ENCODE measurements at regions not wholly inside any gene's neighbourhood (a gene's known extent, or its start where the extent isn't known, plus 50 kb on each side); places are given as distances from the start of the nearest gene placed in this dataset.

DNA sequence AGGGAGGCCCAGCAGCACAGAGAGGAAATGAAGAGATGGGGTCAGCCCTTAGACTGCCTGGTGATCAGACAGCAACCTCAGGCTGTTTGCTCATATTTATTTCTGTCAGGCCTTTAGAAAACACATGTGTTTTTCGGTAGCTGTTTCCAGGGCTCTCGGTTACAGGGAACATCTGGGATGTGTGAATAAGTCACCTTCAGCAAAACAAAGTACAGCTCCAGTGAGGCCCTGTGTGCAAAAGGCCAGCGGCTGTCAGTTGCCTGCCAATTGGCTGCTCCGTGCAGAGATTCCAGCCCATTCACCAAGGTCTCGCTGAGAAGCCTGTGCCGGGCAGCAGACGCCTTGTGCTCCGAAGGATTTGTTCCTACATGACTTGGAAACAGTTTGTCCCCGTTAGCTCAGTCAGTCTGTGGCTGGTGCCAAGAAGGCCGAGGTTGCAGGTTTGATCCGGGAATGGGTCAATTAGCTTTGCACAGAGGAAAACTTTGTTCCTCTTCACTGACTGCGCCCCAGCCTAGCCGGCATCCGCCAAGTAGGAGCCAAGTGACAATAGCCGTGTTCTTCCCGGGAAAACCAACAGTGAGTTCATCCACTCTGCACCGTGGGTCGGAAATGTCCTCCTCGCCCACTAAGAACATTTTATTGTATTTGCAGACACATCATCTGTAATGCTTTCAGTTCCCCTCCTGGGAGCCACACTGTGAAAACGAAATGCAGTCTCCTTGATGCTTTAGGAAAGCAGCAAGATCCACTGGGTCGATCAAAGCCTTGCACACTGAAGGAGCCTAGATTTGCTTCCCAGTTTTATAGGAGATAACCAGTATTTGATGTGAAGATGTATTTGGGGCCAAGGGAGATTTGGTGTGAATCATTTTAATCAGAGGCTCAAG, 315.4 kb upstream of the CDYL start:
- no peak for TF ChIP-seq TCF12 (IDR thresholded peaks at IDR 0.05; ENCODE audit: low read depth)
- no peak for TF ChIP-seq EP300 (IDR thresholded peaks at IDR 0.05; ENCODE audit: borderline replicate concordance)
- TF ChIP-seq, protein P1, sequence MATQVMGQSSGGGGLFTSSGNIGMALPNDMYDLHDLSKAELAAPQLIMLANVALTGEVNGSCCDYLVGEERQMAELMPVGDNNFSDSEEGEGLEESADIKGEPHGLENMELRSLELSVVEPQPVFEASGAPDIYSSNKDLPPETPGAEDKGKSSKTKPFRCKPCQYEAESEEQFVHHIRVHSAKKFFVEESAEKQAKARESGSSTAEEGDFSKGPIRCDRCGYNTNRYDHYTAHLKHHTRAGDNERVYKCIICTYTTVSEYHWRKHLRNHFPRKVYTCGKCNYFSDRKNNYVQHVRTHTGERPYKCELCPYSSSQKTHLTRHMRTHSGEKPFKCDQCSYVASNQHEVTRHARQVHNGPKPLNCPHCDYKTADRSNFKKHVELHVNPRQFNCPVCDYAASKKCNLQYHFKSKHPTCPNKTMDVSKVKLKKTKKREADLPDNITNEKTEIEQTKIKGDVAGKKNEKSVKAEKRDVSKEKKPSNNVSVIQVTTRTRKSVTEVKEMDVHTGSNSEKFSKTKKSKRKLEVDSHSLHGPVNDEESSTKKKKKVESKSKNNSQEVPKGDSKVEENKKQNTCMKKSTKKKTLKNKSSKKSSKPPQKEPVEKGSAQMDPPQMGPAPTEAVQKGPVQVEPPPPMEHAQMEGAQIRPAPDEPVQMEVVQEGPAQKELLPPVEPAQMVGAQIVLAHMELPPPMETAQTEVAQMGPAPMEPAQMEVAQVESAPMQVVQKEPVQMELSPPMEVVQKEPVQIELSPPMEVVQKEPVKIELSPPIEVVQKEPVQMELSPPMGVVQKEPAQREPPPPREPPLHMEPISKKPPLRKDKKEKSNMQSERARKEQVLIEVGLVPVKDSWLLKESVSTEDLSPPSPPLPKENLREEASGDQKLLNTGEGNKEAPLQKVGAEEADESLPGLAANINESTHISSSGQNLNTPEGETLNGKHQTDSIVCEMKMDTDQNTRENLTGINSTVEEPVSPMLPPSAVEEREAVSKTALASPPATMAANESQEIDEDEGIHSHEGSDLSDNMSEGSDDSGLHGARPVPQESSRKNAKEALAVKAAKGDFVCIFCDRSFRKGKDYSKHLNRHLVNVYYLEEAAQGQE (IDR thresholded peaks at IDR 0.05; ENCODE audit: low read depth), result no peak
- no peak for TF ChIP-seq FOXM1 (IDR thresholded peaks at IDR 0.05; ENCODE audit: borderline replicate concordance, low read depth)
- TF ChIP-seq RAD21 (IDR thresholded peaks at IDR 0.05; ENCODE audit: low read depth), result no peak
- no peak for TF ChIP-seq TAF1 (IDR thresholded peaks at IDR 0.05; ENCODE audit: low read depth)
- TF ChIP-seq CREB1 (IDR thresholded peaks at IDR 0.05; ENCODE audit: low read depth), result no peak
- no peak for TF ChIP-seq CEBPB (IDR thresholded peaks at IDR 0.05)
- no peak for TF ChIP-seq EGR1 (IDR thresholded peaks at IDR 0.05)
